ENCODE measurements at regions not wholly inside any gene's neighbourhood (a gene's known extent, or its start where the extent isn't known, plus 50 kb on each side); places are given as distances from the start of the nearest gene placed in this dataset.
"Not testable (repeated sequence)": the region's sequence is repeated elsewhere in the genome, so short reads cannot be mapped to it uniquely, and the experiment has no call there.

DNA sequence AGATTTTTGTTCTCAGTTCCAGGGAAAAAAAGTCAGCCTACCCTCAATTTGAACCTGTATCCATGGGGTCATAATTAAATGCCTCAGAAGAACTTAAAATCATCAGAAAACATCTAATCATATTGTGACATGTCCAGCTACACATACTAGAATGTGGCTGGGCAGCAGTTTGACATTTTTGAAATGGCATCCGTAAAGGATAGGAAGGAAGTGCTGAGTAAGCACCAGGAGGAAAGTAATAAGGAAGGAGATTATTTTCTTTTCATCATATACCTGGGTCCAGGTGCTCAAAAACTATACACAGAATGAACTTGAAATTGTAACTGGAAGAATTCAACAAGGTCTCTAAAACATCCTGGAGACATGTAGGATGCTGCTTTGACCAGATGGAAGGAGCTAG is 116.9 kb upstream of the RAI14 start:
- no peak for DNase-seq

GRCh38 chr5:34541067-34541466 is 115.1 kb upstream of the RAI14 start:
- no peak for DNase-seq

DNA sequence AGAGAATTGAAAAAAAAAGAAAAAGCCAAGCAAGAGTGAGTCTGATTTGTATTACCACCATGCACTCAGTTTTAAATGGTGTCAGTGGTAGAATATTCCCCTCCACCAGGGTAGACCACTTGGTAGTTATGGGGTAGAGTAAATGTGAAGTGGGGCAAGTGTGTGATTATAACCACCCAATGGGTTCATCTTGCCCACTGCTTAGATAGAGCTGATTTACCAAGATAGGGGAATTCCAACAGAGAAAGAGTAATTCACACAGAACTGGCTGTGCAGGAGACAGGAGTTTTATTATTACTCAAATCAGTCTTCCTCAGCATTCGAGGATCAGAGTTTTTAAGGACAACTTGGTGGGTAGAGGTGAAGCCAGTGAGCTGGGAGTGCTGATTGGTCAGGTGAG is 113.3 kb upstream of the RAI14 start:
- DNase-seq: no peak

DNA sequence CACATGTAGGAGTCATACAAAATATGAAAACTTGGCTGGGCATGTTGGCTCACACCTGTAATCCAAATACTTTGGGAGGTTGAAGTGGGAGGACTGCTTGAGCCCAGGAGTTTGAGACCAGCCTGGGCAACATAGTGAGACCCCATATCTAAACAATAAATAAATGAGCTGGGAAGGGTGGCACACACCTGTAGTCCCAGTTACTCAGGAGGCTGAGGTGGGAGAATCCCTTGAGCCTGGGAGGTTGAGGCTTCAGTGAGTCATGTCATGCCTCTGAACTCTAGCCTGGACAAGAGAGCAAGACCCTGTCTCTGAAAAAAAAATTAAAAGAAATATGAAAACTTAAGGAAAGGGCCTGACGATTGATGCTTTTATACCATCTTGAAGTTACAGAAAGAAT is 112.4 kb upstream of the RAI14 start:
- DNase-seq: no peak

DNA sequence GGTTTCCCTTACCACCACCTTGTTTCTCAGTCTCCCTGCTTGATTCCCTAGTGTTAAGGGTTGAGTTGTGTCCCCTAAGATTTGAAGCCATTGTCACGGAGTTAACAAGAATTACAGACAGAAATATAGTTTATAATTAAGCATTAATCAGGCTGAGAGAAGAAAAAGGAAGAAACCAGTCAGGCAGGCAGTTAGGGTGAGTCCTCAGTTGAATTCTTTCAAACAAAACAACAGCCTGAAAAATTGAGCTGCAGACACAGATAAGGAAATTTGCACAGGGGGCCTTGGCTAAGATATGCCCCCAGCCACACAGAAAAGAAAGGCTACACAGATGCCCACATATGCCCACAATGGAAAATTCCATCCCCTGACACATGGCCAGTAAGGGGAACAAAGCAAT is 111.7 kb upstream of the RAI14 start:
- no peak for DNase-seq

DNA sequence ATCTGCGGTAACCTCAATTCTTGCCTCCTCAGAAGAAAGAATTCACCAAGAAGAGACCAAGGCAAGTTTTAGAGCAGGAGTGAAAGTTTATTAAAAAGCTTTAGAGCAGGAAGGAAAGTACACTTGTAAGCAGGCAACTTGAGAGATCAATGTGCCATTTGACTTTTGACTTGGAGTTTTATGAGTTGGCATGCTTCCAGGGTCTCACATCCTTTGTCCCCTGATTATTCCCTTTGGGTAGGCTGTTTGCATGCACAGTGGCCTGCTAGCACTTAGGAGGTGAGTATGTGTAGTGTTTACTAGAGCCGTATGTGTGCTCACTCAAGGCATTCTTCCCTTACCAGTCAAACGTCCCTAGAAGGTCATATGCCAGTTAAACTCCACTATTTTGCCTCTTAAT is 111.0 kb upstream of the RAI14 start:
- no peak for DNase-seq

- DNase-seq: no peak
Measured at GRCh38 chr5:34545626-34546025, 110.5 kb upstream of the RAI14 start.

GRCh38 chr5:34547300-34548085 is 108.6 kb upstream of the RAI14 start:
- no peak for DNase-seq

DNA sequence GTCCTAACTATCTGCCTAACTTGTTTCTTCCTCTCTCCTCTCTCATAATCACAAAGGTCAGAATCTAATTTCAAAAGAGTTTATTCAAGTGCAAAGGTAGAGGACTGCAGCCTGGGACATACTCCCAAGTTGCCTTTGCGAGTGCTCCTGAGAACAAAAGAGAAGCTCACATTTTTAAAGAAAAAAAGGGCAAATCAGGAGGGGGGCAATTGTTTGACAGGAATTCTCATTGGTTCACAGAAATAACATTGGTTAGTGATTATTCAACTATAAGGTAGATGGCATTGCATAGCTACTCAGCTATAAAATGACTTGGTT is 108.1 kb upstream of the RAI14 start:
- DNase-seq: no peak

- no peak for DNase-seq
Measured at GRCh38 chr5:34550247-34550646, 105.9 kb upstream of the RAI14 start.

DNA sequence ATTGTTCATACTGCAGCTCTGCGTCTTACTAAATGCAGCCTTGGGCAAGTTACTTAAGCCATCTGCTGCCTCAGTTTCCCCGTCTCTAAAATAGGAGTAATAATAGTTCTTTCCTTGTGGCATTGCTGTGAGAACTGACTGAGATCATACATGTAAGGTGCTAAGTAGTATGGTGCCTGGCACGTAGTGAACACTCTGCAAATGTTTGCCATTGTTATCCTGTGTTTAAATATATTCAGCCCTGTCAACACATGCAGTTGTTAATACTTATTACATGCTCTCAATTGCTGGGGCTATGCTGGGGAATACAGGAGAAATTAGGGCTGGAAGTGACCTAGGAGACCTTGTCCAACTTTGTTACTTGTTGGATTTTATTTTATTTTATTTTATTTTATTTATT is 105.2 kb upstream of the RAI14 start:
- DNase-seq: peak in 1 of 2 experiments; percentile 36

DNA sequence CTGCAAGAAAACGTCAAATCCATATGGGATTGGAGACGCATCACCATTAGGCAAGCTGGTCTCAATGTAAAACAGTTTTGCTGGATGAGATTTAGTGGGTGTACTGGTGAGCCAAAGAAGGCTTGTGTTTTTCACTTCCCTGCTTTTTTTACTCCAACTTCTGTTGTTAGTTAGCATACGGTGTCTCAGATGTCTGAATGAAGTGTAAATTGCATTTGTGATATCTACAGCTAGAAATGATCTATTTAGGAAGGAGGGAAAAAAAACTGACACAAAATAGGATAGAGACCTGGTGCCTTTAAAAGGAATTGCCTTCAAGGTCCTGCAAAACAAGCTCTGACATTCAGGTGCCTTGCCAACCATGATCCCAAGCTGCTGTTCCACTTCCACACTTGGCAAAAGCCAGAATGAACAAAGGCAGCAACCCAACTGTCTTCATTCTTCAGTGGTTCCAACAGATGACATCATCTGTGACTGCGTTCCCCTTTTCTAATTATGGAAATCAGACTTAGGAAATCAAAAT is 104.2 kb upstream of the RAI14 start:
- no peak for DNase-seq

DNA sequence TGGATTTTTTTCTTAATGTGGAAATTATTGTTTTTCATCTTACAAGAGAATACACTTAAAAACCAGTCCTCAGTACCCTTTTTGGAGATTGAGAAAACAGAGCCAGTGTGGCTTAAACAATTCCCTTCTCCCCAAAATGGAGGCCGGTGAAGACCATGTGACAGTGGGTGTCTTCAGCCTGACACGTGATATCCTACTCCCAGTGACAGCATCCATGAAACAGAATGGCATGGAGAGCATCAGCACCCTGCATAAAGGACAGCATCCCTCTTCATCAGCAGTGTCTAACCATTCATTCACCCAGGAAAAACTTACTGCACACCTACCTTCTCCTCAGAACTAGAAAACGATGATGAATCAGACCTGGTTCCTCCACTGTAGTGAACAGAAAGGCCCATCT is 103.4 kb upstream of the RAI14 start:
- DNase-seq: no peak

DNA sequence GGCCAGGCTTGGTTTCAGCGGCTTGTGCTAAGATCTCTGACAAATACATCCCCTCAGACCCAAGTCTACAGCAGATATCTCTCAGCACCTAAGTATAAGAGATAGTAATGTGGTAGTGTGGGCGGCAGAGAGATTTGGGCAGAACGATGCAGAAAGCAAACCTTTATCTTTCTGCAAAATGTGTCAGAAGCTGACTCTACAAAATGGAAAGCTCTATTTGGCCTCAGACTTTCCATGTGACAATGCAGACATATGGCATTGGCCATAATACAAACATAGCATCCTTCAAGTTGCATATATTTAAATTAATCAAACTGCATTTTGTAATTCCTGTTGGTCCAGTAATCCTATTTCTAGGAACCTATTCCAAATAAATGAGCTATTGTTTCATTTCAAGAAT is 102.5 kb upstream of the RAI14 start:
- no peak for DNase-seq

DNA sequence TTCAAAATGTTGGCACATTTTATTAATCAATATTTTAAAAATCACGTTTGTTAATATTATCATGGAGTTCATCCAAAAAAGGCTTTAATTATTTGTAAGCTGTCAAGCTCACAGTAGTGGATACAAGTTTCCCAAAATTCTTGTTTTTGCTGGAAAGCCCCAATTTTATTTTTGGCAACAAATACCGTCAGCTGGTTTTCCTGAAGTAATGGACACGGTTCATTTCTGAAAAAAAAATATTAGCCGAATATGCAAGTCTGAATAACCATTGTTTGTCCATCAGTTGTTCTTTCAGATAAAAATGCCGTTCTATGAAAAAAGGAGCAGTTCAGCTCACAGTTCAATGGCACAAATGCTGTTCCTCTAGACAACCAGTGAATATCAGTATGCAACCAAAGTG is 101.5 kb upstream of the RAI14 start:
- no peak for DNase-seq

GRCh38 chr5:34555699-34556508 is 100.2 kb upstream of the RAI14 start:
- DNase-seq: no peak

- no peak for DNase-seq
Measured at GRCh38 chr5:34556509-34556782, 99.7 kb upstream of the RAI14 start.

DNA sequence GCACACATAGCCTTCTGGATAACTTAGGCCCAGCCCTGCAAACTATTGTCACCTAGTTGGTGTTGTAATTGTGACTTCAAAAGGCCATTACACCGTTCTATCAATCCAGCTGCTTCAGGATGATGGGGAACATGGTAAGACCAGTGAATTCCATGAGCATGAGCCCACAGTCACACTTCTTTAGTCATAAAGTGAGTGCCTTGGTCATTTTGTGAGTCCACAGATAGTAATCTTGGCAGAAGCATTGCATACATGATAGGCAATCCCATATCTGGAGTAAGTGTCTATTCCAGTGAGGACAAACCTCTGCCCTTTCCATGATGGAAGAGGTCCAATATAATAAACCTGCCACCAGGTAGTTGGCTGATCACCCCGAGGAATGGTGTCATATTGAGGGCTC is 94.5 kb upstream of the RAI14 start:
- DNase-seq: not testable (repeated sequence)

DNA sequence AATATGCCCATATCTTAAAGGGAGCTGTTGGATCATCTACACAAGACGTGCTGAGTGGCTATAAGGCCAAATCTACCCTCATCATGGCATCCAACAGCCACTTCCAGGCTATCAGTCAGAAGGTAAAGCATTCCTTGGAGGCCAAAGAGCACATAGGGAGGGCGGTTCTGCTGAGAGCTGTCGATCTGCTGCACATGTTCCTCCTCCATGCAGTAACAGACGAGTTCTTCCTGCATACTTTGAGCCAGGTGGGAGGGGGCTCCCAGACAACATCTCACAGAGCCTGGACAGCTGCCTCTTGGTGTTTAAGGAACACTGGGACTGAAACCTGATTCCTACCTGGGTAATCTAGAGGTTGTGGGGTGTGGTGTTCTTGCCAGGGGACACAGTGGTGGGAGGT is 93.3 kb upstream of the RAI14 start:
- no peak for DNase-seq

DNA sequence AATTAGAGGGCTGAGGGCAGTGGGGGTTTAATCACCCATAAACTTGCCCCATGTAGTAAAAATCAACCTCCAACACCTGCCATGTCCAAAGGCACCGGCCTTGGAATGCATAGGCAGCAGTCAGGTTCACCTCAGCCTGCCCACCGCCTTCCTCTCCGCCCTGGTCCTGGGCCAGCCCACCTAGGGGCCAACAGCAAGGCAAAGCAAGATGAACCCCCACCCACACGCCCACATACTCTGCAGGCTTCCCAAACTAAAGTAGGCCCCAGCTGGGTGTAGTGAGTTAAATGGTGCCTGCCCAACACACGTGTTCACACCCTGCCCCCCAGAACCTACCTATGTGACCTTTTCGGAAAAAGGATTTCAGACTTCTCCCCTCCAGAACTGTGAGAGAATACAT is 92.9 kb upstream of the RAI14 start:
- DNase-seq: no peak

- DNase-seq: no peak
Measured at GRCh38 chr5:34563931-34564709, 92.0 kb upstream of the RAI14 start.

GRCh38 chr5:34564710-34565235 is 91.4 kb upstream of the RAI14 start:
- no peak for DNase-seq

- no peak for DNase-seq
Measured at GRCh38 chr5:34570143-34570542, 86.0 kb upstream of the RAI14 start.

Data from NCI-H1930 (cell line).